ENCODE measurements at regions not wholly inside any gene's neighbourhood (a gene's known extent, or its start where the extent isn't known, plus 50 kb on each side); places are given as distances from the start of the nearest gene placed in this dataset.

DNA sequence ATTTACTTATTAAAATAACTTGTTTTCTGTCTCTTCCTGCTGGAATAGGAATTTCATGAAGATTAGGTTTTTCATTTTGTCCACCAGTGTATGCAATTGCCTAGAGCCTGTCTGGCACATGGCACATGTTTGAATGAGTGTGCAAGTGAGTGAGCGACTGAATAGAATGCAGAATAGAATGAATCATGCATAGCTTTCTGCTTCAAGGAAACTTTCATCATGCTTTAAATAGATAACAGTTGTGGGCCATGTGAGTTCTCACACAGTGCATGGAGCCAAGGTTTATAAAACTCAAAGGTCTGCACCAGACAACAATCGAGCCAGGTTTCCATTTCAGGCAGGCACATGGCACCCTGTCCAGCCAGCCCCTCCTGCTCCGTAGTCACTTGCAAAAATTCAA is 74.2 kb upstream of the HECW1 start:
- TF ChIP-seq, protein P1, sequence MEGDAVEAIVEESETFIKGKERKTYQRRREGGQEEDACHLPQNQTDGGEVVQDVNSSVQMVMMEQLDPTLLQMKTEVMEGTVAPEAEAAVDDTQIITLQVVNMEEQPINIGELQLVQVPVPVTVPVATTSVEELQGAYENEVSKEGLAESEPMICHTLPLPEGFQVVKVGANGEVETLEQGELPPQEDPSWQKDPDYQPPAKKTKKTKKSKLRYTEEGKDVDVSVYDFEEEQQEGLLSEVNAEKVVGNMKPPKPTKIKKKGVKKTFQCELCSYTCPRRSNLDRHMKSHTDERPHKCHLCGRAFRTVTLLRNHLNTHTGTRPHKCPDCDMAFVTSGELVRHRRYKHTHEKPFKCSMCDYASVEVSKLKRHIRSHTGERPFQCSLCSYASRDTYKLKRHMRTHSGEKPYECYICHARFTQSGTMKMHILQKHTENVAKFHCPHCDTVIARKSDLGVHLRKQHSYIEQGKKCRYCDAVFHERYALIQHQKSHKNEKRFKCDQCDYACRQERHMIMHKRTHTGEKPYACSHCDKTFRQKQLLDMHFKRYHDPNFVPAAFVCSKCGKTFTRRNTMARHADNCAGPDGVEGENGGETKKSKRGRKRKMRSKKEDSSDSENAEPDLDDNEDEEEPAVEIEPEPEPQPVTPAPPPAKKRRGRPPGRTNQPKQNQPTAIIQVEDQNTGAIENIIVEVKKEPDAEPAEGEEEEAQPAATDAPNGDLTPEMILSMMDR (IDR thresholded peaks at IDR 0.05), result no peak
- TF ChIP-seq EZH2 (IDR thresholded peaks at IDR 0.05), result no peak
